GM18861 (cell line): ENCODE measurements at regions not wholly inside any gene's neighbourhood (a gene's known extent, or its start where the extent isn't known, plus 50 kb on each side); places are given as distances from the start of the nearest gene placed in this dataset.
"Not testable (repeated sequence)": the region's sequence is repeated elsewhere in the genome, so short reads cannot be mapped to it uniquely, and the experiment has no call there.

Source experiments
- ATAC-seq: cut with Tn5 transposase; IDR thresholded peaks from one replicate; pipeline ENCODE4 v1.9.1; 2021; ENCODE audit not compliant: unreplicated experiment

- not testable (repeated sequence) for ATAC-seq
These were observed 108.3 kb upstream of the RUNX1 start for GRCh38 chr21:35157374-35157773.

- ATAC-seq, result no peak
These were observed 107.5 kb upstream of the RUNX1 start for GRCh38 chr21:35156293-35157278.

- ATAC-seq, result no peak
These were observed 105.7 kb upstream of the RUNX1 start for GRCh38 chr21:35154788-35155187.

GRCh38 chr21:35153671-35154070, 104.6 kb upstream of the RUNX1 start:
- no peak for ATAC-seq

- no peak for ATAC-seq
These were observed 101.6 kb upstream of the RUNX1 start for GRCh38 chr21:35150562-35151226.

GRCh38 chr21:35149698-35150097, 100.6 kb upstream of the RUNX1 start:
- ATAC-seq, result no peak

- no peak for ATAC-seq
These were observed 98.3 kb upstream of the RUNX1 start for GRCh38 chr21:35147439-35147838.

GRCh38 chr21:35145626-35146233, 96.6 kb upstream of the RUNX1 start:
- ATAC-seq, result no peak

GRCh38 chr21:35144978-35145377, 95.9 kb upstream of the RUNX1 start:
- ATAC-seq, result no peak

- no peak for ATAC-seq
These were observed 93.1 kb upstream of the RUNX1 start for GRCh38 chr21:35142036-35142815.

GRCh38 chr21:35139382-35139715, 90.2 kb upstream of the RUNX1 start:
- no peak for ATAC-seq

- ATAC-seq, result no peak
These were observed 89.7 kb upstream of the RUNX1 start for GRCh38 chr21:35138665-35139381.

GRCh38 chr21:35136586-35137219, 87.6 kb upstream of the RUNX1 start:
- no peak for ATAC-seq

GRCh38 chr21:35136106-35136505, 87.0 kb upstream of the RUNX1 start:
- no peak for ATAC-seq

- no peak for ATAC-seq
These were observed 86.4 kb upstream of the RUNX1 start for GRCh38 chr21:35135481-35135880.

- ATAC-seq, result no peak
These were observed 85.2 kb upstream of the RUNX1 start for GRCh38 chr21:35134309-35134708.

- no peak for ATAC-seq
These were observed 79.4 kb upstream of the RUNX1 start for GRCh38 chr21:35128536-35128935.

- no peak for ATAC-seq
These were observed 78.7 kb upstream of the RUNX1 start for GRCh38 chr21:35127851-35128250.

GRCh38 chr21:35127026-35127425, 77.9 kb upstream of the RUNX1 start:
- ATAC-seq, result no peak

- no peak for ATAC-seq
These were observed 71.6 kb upstream of the RUNX1 start for GRCh38 chr21:35120631-35121180.
